IMR-90 (cell line): ENCODE measurements at regions not wholly inside any gene's neighbourhood (a gene's known extent, or its start where the extent isn't known, plus 50 kb on each side); places are given as distances from the start of the nearest gene placed in this dataset.

Experiments used
- ATAC-seq: fragments of 200-7000 bp; cut with Tn5 transposase; 2 replicates; pipeline ENCODE4 v1.9.1; 2020; ENCODE audit warnings: low read depth, mild to moderate bottlenecking, moderate library complexity
- BruUV-seq: library from RNA; stranded (reverse); fragments of 400-500 nt; replicated peaks from 2 replicates; lab custom pipeline; 2021; lab: Mats Ljungman, UMichigan
- CTCF ChIA-PET: fragments of 300-600 bp; formaldehyde crosslinking; extraction: SDS; loops from one replicate; lab custom pipeline; 2021; ENCODE audit warnings: antibody characterized with exemption; lab: Yijun Ruan, JAX
- POLR2A ChIA-PET: fragments of 300-600 bp; sonication (Branson Sonifier 250); formaldehyde crosslinking; loops from one replicate; lab custom pipeline; 2022; ENCODE audit warnings: antibody characterized with exemption; ENCODE audit not compliant: unreplicated experiment; lab: Charles Lee
- DNase-seq: peaks from one replicate; pipeline ENCODE4 v3.0.0; 2013
- H2AFZ ChIP-seq: replicated peaks from 2 replicates; pipeline ENCODE3; 2013; ENCODE audit warnings: low read length, mild to moderate bottlenecking; ENCODE audit not compliant: poor library complexity
- H2AK5ac ChIP-seq: 2 replicates; pipeline ENCODE4 v1.6.1; 2013; ENCODE audit warnings: low read depth, low read length, inconsistent platforms
- H2AK9ac ChIP-seq: replicated peaks from 2 replicates; pipeline ENCODE3; 2013; ENCODE audit warnings: mild to moderate bottlenecking, low read depth, low read length, moderate library complexity; ENCODE audit not compliant: poor library complexity
- H2BK120ac ChIP-seq: 2 replicates; pipeline ENCODE4 v1.6.1; 2013; ENCODE audit warnings: low read depth, low read length, inconsistent platforms
- H2BK15ac ChIP-seq: 3 replicates; pipeline ENCODE4 v1.6.1; 2013; ENCODE audit warnings: low read depth, low read length, inconsistent platforms
- H2BK20ac ChIP-seq: 2 replicates; pipeline ENCODE4 v1.6.1; 2013; ENCODE audit warnings: low read depth, mild to moderate bottlenecking, inconsistent platforms, low read length, moderate library complexity
- H2BK5ac ChIP-seq: 2 replicates; pipeline ENCODE4 v1.6.1; 2013; ENCODE audit warnings: mild to moderate bottlenecking, low read depth, low read length, inconsistent platforms; ENCODE audit not compliant: poor library complexity, severe bottlenecking
- H3K14ac ChIP-seq: replicated peaks from 2 replicates; pipeline ENCODE4 v1.6.1; 2013; ENCODE audit warnings: low read depth, low read length, inconsistent platforms
- H3K18ac ChIP-seq: 2 replicates; pipeline ENCODE4 v1.6.1; 2013; ENCODE audit warnings: low read depth, low read length, control low read depth
- H3K23ac ChIP-seq: 2 replicates; pipeline ENCODE4 v1.6.1; 2013; ENCODE audit warnings: low read depth, low read length, inconsistent platforms
- H3K27ac ChIP-seq: 2 replicates; pipeline ENCODE4 v1.5.1; 2013; ENCODE audit warnings: mild to moderate bottlenecking, control low read depth, low read length; ENCODE audit not compliant: insufficient read depth
- H3K27me3 ChIP-seq: 2 replicates; pipeline ENCODE4 v1.6.1; 2013; ENCODE audit warnings: low read length; ENCODE audit not compliant: control insufficient read depth, insufficient read depth
- H3K36me3 ChIP-seq: 2 replicates; pipeline ENCODE4 v1.6.1; 2013; ENCODE audit warnings: low read length, mixed read lengths; ENCODE audit not compliant: control insufficient read depth, insufficient read depth
- H3K4ac ChIP-seq: 2 replicates; pipeline ENCODE4 v1.6.1; 2013; ENCODE audit warnings: low read depth, low read length, inconsistent platforms
- H3K4me1 ChIP-seq: 2 replicates; pipeline ENCODE4 v1.6.1; 2013; ENCODE audit warnings: low read length, mixed read lengths; ENCODE audit not compliant: control insufficient read depth, insufficient read depth
- H3K4me2 ChIP-seq: 2 replicates; pipeline ENCODE4 v1.6.1; 2013; ENCODE audit warnings: low read depth, mild to moderate bottlenecking, control low read depth, low read length, moderate library complexity
- H3K4me3 ChIP-seq: 2 replicates; pipeline ENCODE4 v1.5.1; 2013; ENCODE audit warnings: low read depth, mild to moderate bottlenecking, control low read depth, low read length, moderate library complexity; ENCODE audit not compliant: insufficient read depth
- H3K56ac ChIP-seq: 2 replicates; pipeline ENCODE4 v1.6.1; 2013; ENCODE audit warnings: low read length, inconsistent platforms; ENCODE audit not compliant: insufficient read depth; ENCODE audit errors: extremely low read depth
- H3K79me1 ChIP-seq, 2 experiments: 2 replicates each; pipeline ENCODE4 v1.6.1; 2013; ENCODE audit warnings: low read length in 2 of 2, inconsistent platforms in 1 of 2, low read depth in 1 of 2
- H3K9ac ChIP-seq: 2 replicates; pipeline ENCODE4 v1.6.1; 2013; ENCODE audit warnings: low read depth, low read length, control low read depth
- H3K9me1 ChIP-seq: 2 replicates; pipeline ENCODE4 v1.6.1; 2013; ENCODE audit warnings: low read length, inconsistent platforms; ENCODE audit not compliant: insufficient read depth
- H3K9me3 ChIP-seq: 2 replicates; pipeline ENCODE4 v1.6.1; 2013; ENCODE audit warnings: low read length; ENCODE audit not compliant: control insufficient read depth, insufficient read depth
- H4K20me1 ChIP-seq: 2 replicates; pipeline ENCODE4 v1.6.1; 2013; ENCODE audit warnings: low read length, inconsistent platforms; ENCODE audit not compliant: insufficient read depth
- H4K5ac ChIP-seq: 2 replicates; pipeline ENCODE4 v1.6.1; 2013; ENCODE audit warnings: mild to moderate bottlenecking, low read depth, low read length, control low read depth
- H4K8ac ChIP-seq, 2 experiments: 2 replicates each; pipeline ENCODE4 v1.6.1; 2013; ENCODE audit warnings: low read depth in 2 of 2, low read length in 2 of 2, control low read depth in 1 of 2, inconsistent platforms in 1 of 2
- H4K91ac ChIP-seq: 2 replicates; pipeline ENCODE4 v1.6.1; 2013; ENCODE audit warnings: low read depth, low read length, inconsistent platforms; ENCODE audit not compliant: insufficient read depth
- BHLHE40 ChIP-seq: fragments of 150-350 bp; IDR thresholded peaks from 2 replicates; pipeline ENCODE4 v1.6.1; 2016; ENCODE audit warnings: mild to moderate bottlenecking, low read depth, low read length
- FOS ChIP-seq: fragments of 150-350 bp; IDR thresholded peaks from 2 replicates; pipeline ENCODE4 v1.6.1; 2016; ENCODE audit warnings: low read depth, low read length
- MAZ ChIP-seq: IDR thresholded peaks from 2 replicates; pipeline ENCODE4 v1.6.1; 2012; ENCODE audit warnings: low read depth, mild to moderate bottlenecking, low read length, improper control_type of control experiment, moderate library complexity, borderline replicate concordance
- NFE2L2 ChIP-seq: fragments of 150-350 bp; IDR thresholded peaks from 2 replicates; pipeline ENCODE4 v1.6.1; 2016; ENCODE audit warnings: low read depth, mild to moderate bottlenecking, low read length
- POLR2A ChIP-seq: IDR thresholded peaks from 2 replicates; pipeline ENCODE4 v1.6.1; 2012; ENCODE audit warnings: mild to moderate bottlenecking, low read depth, low read length
- RAD21 ChIP-seq: IDR thresholded peaks from 2 replicates; pipeline ENCODE4 v1.6.1; 2012; ENCODE audit warnings: low read length, improper control_type of control experiment
- RFX5 ChIP-seq: IDR thresholded peaks from 2 replicates; pipeline ENCODE4 v1.8.0; 2012; ENCODE audit warnings: low read depth, mild to moderate bottlenecking, low read length, moderate library complexity
- WGBS, 2 experiments: methylation state at CpG; one replicate each; pipeline versions ENCODE4 v1.1.5 to v1.1.7; 2013; ENCODE audit warnings: missing lambda C conversion rate in 2 of 2; ENCODE audit not compliant: insufficient read length in 1 of 2; ENCODE audit errors: extremely low coverage in 2 of 2; 5-methylcytosine and 5-hydroxymethylcytosine counted together
- dilution Hi-C: fragments of 300-500 bp; cut with HindIII; formaldehyde crosslinking; loops from one replicate; pipeline ENCODE4 v1.14.3; 2018; ENCODE audit warnings: low sequenced_read_pairs; ENCODE audit not compliant: unreplicated experiment
- in situ Hi-C: fragments of 300-500 bp; cut with MboI; formaldehyde crosslinking; loops from 3 replicates; pipeline ENCODE4 v1.14.3; 2019; ENCODE audit warnings: low sequenced_read_pairs, inconsistent platforms, mixed read lengths
- intact Hi-C: fragments of 100-400 bp; cut with micrococcal nuclease; formaldehyde crosslinking; loops from 2 replicates; pipeline ENCODE4 v1.10.0; 2022
- TF ChIP-seq, protein P1 (sequence below): conservative IDR thresholded peaks from 2 replicates; pipeline ENCODE4 v1.5.1; 2012; ENCODE audit warnings: mild to moderate bottlenecking, low read depth, low read length, improper control_type of control experiment

DNA sequence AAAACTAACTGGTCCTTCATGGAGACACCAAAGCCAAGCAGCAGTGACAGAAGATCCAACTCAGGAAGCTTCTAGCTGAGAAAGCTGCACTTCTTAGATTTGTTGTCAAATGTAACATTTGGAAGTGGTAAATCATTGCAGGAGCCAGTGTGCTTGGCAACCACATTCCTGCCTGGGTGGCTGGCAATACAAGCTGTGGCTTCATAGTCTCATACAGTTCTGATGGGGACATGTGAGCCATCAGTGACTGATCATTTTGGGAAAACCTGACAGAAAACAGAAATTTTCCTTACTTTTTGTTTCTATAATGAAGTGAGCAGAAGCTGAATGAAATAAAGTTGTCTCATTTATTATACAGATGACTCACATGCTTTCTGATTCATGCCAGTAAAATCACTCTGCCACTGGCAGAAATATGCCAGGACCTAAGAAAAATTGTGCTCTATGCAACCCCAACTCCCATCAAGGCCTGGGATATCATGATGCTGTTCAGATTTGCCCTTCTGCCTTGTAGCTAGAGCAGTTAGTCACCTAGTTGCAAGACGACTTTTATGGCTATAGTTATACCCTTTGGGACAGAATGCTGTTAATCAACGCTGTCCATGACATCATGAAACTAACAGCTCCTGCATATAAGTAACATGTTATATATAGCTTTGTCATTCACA is 508.1 kb downstream of the ADCYAP1 start:
- Histone ChIP-seq H3K9me1 (no peaks in the 10 kb centered on the region), H3K79me1 (no peaks in the 10 kb centered on the region), H4K91ac (no peak overlapping the region), H3K56ac (no peak overlapping the region), H4K20me1 (no peaks in the 10 kb centered on the region), H4K8ac (no peak overlapping the region), H3K27ac (no peak overlapping the region), H2BK15ac (no peak overlapping the region), H3K9ac (no peak overlapping the region), H2BK5ac (no peak overlapping the region), H3K4me2 (no peak overlapping the region), H3K9me3 (peaks cover 4% of the 10 kb centered on the region), H4K5ac (no peak overlapping the region), H3K4me3 (no peak overlapping the region), H3K36me3 (no peaks in the 10 kb centered on the region), H2BK20ac (no peak overlapping the region), H2BK120ac (no peak overlapping the region), H2AK5ac (no peak overlapping the region), H3K18ac (no peak overlapping the region), H3K4me1 (no peaks in the 10 kb centered on the region), H3K23ac (no peak overlapping the region), H3K27me3 (no peaks in the 10 kb centered on the region), H3K4ac (no peak overlapping the region), H3K14ac (no peak overlapping the region), H2AK9ac (no peak overlapping the region), H2AFZ (no peak overlapping the region)
- intact Hi-C loops, result no loop called here
- BruUV-seq, result no TSS peak
- TF ChIP-seq, protein P1, sequence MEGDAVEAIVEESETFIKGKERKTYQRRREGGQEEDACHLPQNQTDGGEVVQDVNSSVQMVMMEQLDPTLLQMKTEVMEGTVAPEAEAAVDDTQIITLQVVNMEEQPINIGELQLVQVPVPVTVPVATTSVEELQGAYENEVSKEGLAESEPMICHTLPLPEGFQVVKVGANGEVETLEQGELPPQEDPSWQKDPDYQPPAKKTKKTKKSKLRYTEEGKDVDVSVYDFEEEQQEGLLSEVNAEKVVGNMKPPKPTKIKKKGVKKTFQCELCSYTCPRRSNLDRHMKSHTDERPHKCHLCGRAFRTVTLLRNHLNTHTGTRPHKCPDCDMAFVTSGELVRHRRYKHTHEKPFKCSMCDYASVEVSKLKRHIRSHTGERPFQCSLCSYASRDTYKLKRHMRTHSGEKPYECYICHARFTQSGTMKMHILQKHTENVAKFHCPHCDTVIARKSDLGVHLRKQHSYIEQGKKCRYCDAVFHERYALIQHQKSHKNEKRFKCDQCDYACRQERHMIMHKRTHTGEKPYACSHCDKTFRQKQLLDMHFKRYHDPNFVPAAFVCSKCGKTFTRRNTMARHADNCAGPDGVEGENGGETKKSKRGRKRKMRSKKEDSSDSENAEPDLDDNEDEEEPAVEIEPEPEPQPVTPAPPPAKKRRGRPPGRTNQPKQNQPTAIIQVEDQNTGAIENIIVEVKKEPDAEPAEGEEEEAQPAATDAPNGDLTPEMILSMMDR, result no peak
- TF ChIP-seq MAZ (no peak), NFE2L2 (no peak), FOS (no peak), RFX5 (no peak), BHLHE40 (no peak), RAD21 (no peak), POLR2A (no peak)
- dilution Hi-C loops, result no loop called here
- DNase-seq (no peak), ATAC-seq (no peak)
- ChIA-PET POLR2A (no interaction called here), CTCF (no interaction called here)
- in situ Hi-C loops, result no loop called here
- no CpG with 5 or more reads among the region's 2 CpGs for WGBS, 2 experiments
